Testis (tissue), 2 donors: ENCODE measurements at regions not wholly inside any gene's neighbourhood (a gene's known extent, or its start where the extent isn't known, plus 50 kb on each side); places are given as distances from the start of the nearest gene placed in this dataset.

Experiments
- CTCF ChIP-seq, 3 experiments: fragments of 450-650 bp in 2 of 3; fragments of 200-600 bp in 1 of 3; sonication (generic) in 1 of 3; IDR thresholded peaks; one replicate each; pipeline ENCODE4 v1.5.1; 2016 to 2019; ENCODE audit warnings: antibody characterized with exemption in 3 of 3, mild to moderate bottlenecking in 2 of 3, moderate library complexity in 1 of 3
- POLR2A ChIP-seq: fragments of 450-650 bp; IDR thresholded peaks from one replicate; pipeline ENCODE4 v1.6.1; 2017; ENCODE audit warnings: antibody characterized with exemption, mild to moderate bottlenecking, moderate library complexity

- TF ChIP-seq CTCF (IDR thresholded peaks at IDR 0.05) (no peak), POLR2A (no peak)
These were observed 343.8 kb downstream of the RPS6KC1 start for GRCh38 chr1:213394837-213395236.
